ENCODE measurements at regions not wholly inside any gene's neighbourhood (a gene's known extent, or its start where the extent isn't known, plus 50 kb on each side); places are given as distances from the start of the nearest gene placed in this dataset.

DNA sequence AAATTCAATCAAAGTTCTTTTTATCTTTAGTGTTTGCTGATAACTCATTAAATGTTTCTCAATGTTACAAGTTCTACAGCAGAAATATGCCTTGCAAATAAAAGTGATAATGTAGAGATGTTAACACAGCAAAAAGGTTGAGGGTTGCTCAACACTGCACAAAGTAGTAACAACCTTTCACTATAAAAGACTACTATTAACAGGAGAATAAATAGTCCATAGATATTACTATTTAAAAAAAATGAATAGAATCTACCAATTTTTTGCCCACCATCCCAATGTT lies 378.1 kb downstream of the RBM43 start:
- TF ChIP-seq CEBPB (IDR thresholded peaks at IDR 0.05) (no peak), USF1 (IDR thresholded peaks at IDR 0.05) (no peak), EP300 (IDR thresholded peaks at IDR 0.05; ENCODE audit: borderline replicate concordance) (no peak), TAF1 (IDR thresholded peaks at IDR 0.05; ENCODE audit: low read depth) (no peak), RAD21 (IDR thresholded peaks at IDR 0.05; ENCODE audit: low read depth) (no peak), EGR1 (IDR thresholded peaks at IDR 0.05) (no peak)
